Epithelial cell of esophagus (primary cell): ENCODE measurements at regions not wholly inside any gene's neighbourhood (a gene's known extent, or its start where the extent isn't known, plus 50 kb on each side); places are given as distances from the start of the nearest gene placed in this dataset.

Source experiments
- DNase-seq: peaks from one replicate; pipeline ENCODE4 v3.0.0; 2010; ENCODE audit warnings: low read depth
- H3K4me3 ChIP-seq: 2 replicates; pipeline ENCODE4 v1.5.1; 2011; ENCODE audit warnings: mild to moderate bottlenecking, low read length, control low read depth
- TF ChIP-seq, protein P1 (sequence below): IDR thresholded peaks from 2 replicates; pipeline ENCODE4 v1.5.1; 2011; ENCODE audit warnings: low read depth, mild to moderate bottlenecking, low read length, control low read depth, inconsistent platforms; ENCODE audit not compliant: insufficient read depth; ENCODE audit errors: missing control alignments

DNA sequence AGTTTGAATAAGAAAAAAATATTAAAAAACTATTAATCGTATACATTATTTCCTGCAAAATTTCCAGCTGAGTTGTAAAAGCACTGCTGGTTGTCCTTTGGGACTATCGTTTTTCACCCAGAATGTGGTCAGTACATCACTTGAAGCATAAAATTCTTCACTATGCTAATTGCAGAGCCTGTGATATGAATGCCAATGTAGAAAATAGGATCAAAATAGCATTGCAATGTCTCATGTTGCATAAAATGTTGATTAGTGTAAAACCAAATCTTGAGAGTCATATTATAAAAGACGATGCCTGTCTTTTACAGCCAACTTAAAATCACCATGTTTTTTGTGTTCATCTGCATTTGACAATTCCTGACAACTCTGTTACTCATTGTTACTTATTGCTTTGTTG, 207.7 kb downstream of the MMUT start:
- DNase-seq = no peak
- no peak overlapping the region for H3K4me3 ChIP-seq
- TF ChIP-seq, protein P1, sequence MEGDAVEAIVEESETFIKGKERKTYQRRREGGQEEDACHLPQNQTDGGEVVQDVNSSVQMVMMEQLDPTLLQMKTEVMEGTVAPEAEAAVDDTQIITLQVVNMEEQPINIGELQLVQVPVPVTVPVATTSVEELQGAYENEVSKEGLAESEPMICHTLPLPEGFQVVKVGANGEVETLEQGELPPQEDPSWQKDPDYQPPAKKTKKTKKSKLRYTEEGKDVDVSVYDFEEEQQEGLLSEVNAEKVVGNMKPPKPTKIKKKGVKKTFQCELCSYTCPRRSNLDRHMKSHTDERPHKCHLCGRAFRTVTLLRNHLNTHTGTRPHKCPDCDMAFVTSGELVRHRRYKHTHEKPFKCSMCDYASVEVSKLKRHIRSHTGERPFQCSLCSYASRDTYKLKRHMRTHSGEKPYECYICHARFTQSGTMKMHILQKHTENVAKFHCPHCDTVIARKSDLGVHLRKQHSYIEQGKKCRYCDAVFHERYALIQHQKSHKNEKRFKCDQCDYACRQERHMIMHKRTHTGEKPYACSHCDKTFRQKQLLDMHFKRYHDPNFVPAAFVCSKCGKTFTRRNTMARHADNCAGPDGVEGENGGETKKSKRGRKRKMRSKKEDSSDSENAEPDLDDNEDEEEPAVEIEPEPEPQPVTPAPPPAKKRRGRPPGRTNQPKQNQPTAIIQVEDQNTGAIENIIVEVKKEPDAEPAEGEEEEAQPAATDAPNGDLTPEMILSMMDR = no peak

DNA sequence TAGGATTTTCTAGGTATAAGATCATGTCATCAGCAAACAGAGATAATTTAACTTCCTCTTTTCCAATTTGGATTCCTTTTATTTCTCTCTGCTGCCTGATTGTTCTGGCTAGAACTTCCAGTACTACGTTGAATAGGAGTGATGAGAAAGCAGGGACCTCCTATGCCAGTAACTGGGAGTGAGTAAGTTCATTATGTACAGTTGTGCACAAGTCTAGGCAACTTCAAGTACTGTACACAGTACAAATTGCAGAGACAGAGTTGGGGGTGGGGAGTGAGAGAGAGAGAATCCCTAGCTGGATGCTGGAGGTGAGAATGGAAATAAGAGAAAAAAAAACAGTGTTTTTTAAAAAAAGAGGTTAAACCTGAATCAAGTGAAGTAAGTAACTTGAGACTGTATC, 210.2 kb downstream of the MMUT start:
- DNase-seq = peak; percentile 72
- TF ChIP-seq, protein P1 = no peak
- H3K4me3 ChIP-seq = no peak overlapping the region

DNA sequence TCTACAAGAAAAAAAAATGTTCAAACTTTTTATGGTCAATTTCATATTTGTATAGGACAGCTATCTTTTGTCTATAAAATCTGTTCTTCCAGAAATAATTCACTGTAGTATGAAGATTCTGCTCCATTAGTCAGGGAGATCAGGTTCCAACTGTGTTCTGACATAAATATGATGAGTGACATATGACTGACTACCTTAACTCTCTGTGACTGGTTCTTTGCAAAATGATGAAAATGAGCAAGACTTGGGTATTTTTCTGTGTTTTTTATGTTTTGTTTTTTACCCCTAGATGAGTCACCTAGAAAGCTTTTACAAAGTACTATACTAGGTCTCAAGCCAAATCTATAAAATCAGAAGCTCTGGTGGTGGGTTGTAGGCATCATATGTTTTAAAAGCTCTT, 229.6 kb downstream of the MMUT start:
- TF ChIP-seq, protein P1 = no peak
- no peak overlapping the region for H3K4me3 ChIP-seq
- DNase-seq = no peak

GRCh38 chr6:49225471-49225870, 237.6 kb downstream of the MMUT start:
- TF ChIP-seq, protein P1 = no peak
- H3K4me3 ChIP-seq = no peak overlapping the region
- DNase-seq = no peak

GRCh38 chr6:49220293-49220692, 242.8 kb downstream of the MMUT start:
- no peak overlapping the region for H3K4me3 ChIP-seq
- DNase-seq = no peak
- TF ChIP-seq, protein P1 = no peak

- TF ChIP-seq, protein P1 = no peak
- H3K4me3 ChIP-seq = no peak overlapping the region
- DNase-seq = no peak
Observed at GRCh38 chr6:49205526-49205925, 257.5 kb downstream of the MMUT start.

GRCh38 chr6:49202924-49203536, 260.0 kb downstream of the MMUT start:
- peak; percentile 38 for DNase-seq
- H3K4me3 ChIP-seq = no peak overlapping the region
- TF ChIP-seq, protein P1 = no peak
